Testis (tissue), 2 donors: ENCODE measurements at regions not wholly inside any gene's neighbourhood (a gene's known extent, or its start where the extent isn't known, plus 50 kb on each side); places are given as distances from the start of the nearest gene placed in this dataset.

Experiments used
- POLR2A ChIP-seq: fragments of 450-650 bp; IDR thresholded peaks from one replicate; pipeline ENCODE4 v1.6.1; 2017; ENCODE audit warnings: antibody characterized with exemption, mild to moderate bottlenecking, moderate library complexity
- TF ChIP-seq, protein P1 (sequence below), 3 experiments: fragments of 450-650 bp in 2 of 3; fragments of 200-600 bp in 1 of 3; sonication (generic) in 1 of 3; IDR thresholded peaks; one replicate each; pipeline ENCODE4 v1.5.1; 2016 to 2019; ENCODE audit warnings: antibody characterized with exemption in 3 of 3, mild to moderate bottlenecking in 2 of 3, moderate library complexity in 1 of 3

DNA sequence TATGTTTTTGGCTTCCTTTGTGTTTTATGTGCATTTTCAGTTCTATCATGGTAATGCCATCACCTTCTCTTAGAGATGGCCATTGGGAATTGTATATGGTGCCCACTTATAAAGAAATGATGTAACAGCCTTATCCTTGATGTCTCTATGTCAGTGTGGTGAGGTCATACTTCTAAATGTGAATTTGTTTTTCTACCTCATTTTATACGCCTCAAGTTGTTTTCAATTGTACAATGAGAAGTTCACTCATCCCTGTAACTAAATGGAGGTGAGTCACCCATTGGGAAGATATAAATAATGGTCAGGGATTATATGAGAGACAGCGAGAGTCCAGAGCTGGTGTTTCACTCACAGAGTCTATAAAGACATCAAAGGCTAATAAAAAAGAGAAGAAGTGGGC is 402.4 kb downstream of the AGTPBP1 start:
- TF ChIP-seq POLR2A = no peak
- TF ChIP-seq, protein P1, sequence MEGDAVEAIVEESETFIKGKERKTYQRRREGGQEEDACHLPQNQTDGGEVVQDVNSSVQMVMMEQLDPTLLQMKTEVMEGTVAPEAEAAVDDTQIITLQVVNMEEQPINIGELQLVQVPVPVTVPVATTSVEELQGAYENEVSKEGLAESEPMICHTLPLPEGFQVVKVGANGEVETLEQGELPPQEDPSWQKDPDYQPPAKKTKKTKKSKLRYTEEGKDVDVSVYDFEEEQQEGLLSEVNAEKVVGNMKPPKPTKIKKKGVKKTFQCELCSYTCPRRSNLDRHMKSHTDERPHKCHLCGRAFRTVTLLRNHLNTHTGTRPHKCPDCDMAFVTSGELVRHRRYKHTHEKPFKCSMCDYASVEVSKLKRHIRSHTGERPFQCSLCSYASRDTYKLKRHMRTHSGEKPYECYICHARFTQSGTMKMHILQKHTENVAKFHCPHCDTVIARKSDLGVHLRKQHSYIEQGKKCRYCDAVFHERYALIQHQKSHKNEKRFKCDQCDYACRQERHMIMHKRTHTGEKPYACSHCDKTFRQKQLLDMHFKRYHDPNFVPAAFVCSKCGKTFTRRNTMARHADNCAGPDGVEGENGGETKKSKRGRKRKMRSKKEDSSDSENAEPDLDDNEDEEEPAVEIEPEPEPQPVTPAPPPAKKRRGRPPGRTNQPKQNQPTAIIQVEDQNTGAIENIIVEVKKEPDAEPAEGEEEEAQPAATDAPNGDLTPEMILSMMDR (IDR thresholded peaks at IDR 0.05) = no peak
